DOHH2 (cell line): ENCODE measurements at regions not wholly inside any gene's neighbourhood (a gene's known extent, or its start where the extent isn't known, plus 50 kb on each side); places are given as distances from the start of the nearest gene placed in this dataset.

Experiments used
- H3F3A ChIP-seq: fragments of 200-600 bp; sonication (generic), shearing (Covaris generic); 2 replicates; pipeline ENCODE4 v1.6.0; 2016; ENCODE audit warnings: antibody characterized with exemption, mild to moderate bottlenecking; ENCODE audit not compliant: control insufficient read depth, insufficient read depth
- H3K27ac ChIP-seq: fragments of 200-600 bp; sonication (generic); 2 replicates; pipeline ENCODE4 v1.5.1; 2014; ENCODE audit warnings: low read depth, mild to moderate bottlenecking, low read length, moderate library complexity
- H3K27me3 ChIP-seq: fragments of 200-600 bp; sonication (generic); 2 replicates; pipeline ENCODE4 v1.6.1; 2014; ENCODE audit warnings: mild to moderate bottlenecking, low read length, mixed read lengths; ENCODE audit not compliant: control insufficient read depth
- H3K36me3 ChIP-seq: fragments of 200-600 bp; sonication (generic); 2 replicates; pipeline ENCODE4 v1.6.1; 2014; ENCODE audit warnings: mild to moderate bottlenecking, low read length, moderate library complexity, mixed read lengths; ENCODE audit not compliant: control insufficient read depth
- H3K4me1 ChIP-seq: fragments of 200-600 bp; sonication (generic); 2 replicates; pipeline ENCODE4 v1.6.1; 2014; ENCODE audit warnings: mild to moderate bottlenecking, low read length, mixed read lengths; ENCODE audit not compliant: control insufficient read depth
- H3K4me2 ChIP-seq: fragments of 200-600 bp; sonication (generic); 2 replicates; pipeline ENCODE4 v1.6.0; 2014; ENCODE audit warnings: mild to moderate bottlenecking, low read length, moderate library complexity
- H3K4me3 ChIP-seq: fragments of 200-600 bp; sonication (generic); 2 replicates; pipeline ENCODE4 v1.5.1; 2014; ENCODE audit warnings: mild to moderate bottlenecking, low read length, mixed read lengths
- H3K79me2 ChIP-seq: fragments of 200-600 bp; sonication (generic); 2 replicates; pipeline ENCODE4 v1.6.1; 2014; ENCODE audit warnings: mild to moderate bottlenecking, low read length, mixed read lengths; ENCODE audit not compliant: control insufficient read depth
- H3K9me2 ChIP-seq: fragments of 200-600 bp; sonication (generic); replicated peaks from 2 replicates; pipeline ENCODE4 v1.6.1; 2014; ENCODE audit warnings: mild to moderate bottlenecking, low read length, mixed read lengths; ENCODE audit not compliant: control insufficient read depth
- H3K9me3 ChIP-seq: fragments of 200-600 bp; sonication (generic); 2 replicates; pipeline ENCODE4 v1.6.1; 2014; ENCODE audit warnings: antibody characterized with exemption, low read length, mixed read lengths; ENCODE audit not compliant: control insufficient read depth, insufficient read depth
- H4K20me1 ChIP-seq: fragments of 200-600 bp; sonication (generic); 2 replicates; pipeline ENCODE4 v1.6.0; 2014; ENCODE audit warnings: low read depth, mild to moderate bottlenecking, antibody characterized with exemption, low read length, moderate library complexity; ENCODE audit not compliant: control insufficient read depth, insufficient read depth
- CTCF ChIP-seq: fragments of 200-600 bp; sonication (generic); IDR thresholded peaks from one replicate; pipeline ENCODE4 v1.5.1; 2014; ENCODE audit warnings: antibody characterized with exemption, mild to moderate bottlenecking, low read depth, low read length; ENCODE audit not compliant: poor library complexity, severe bottlenecking
- EZH2phosphoT487 ChIP-seq: fragments of 200-600 bp; sonication (generic); IDR thresholded peaks from 2 replicates; pipeline ENCODE4 v1.6.1; 2017; ENCODE audit warnings: borderline replicate concordance, mild to moderate bottlenecking, antibody characterized with exemption, low read length, moderate library complexity, mixed read lengths

GRCh38 chr1:57951390-57951789 lies 527.5 kb upstream of the DAB1 start:
- H3K36me3 ChIP-seq: no peaks in the 10 kb centered on the region
- no peaks in the 10 kb centered on the region for H3K9me2 ChIP-seq
- no peak overlapping the region for H3K4me2 ChIP-seq
- H3K4me3 ChIP-seq: no peak overlapping the region
- H3K79me2 ChIP-seq: no peaks in the 10 kb centered on the region
- H3K27ac ChIP-seq: no peak overlapping the region
- no peaks in the 10 kb centered on the region for H3K4me1 ChIP-seq
- TF ChIP-seq CTCF (no peak), EZH2phosphoT487 (no peak)
- H4K20me1 ChIP-seq: no peaks in the 10 kb centered on the region
- no peaks in the 10 kb centered on the region for H3K9me3 ChIP-seq
- H3K27me3 ChIP-seq: no peaks in the 10 kb centered on the region
- no peaks in the 10 kb centered on the region for H3F3A ChIP-seq

- Histone ChIP-seq H3K9me3 (no peaks in the 10 kb centered on the region), H4K20me1 (no peaks in the 10 kb centered on the region), H3K79me2 (no peaks in the 10 kb centered on the region), H3K9me2 (no peaks in the 10 kb centered on the region), H3K4me3 (no peak overlapping the region), H3K27ac (no peak overlapping the region), H3K27me3 (no peaks in the 10 kb centered on the region), H3K4me2 (no peak overlapping the region), H3K36me3 (no peaks in the 10 kb centered on the region), H3K4me1 (no peaks in the 10 kb centered on the region), H3F3A (no peaks in the 10 kb centered on the region)
- TF ChIP-seq EZH2phosphoT487 (no peak), CTCF (no peak)
Measured at GRCh38 chr1:57949168-57949567, 525.3 kb upstream of the DAB1 start.

GRCh38 chr1:57947471-57947870 lies 523.6 kb upstream of the DAB1 start:
- Histone ChIP-seq H3K27ac (no peak overlapping the region), H3K27me3 (no peaks in the 10 kb centered on the region), H3K4me1 (no peaks in the 10 kb centered on the region), H3K36me3 (no peaks in the 10 kb centered on the region), H3K9me3 (no peaks in the 10 kb centered on the region), H3K4me3 (no peak overlapping the region), H4K20me1 (no peaks in the 10 kb centered on the region), H3K4me2 (no peak overlapping the region), H3K9me2 (no peaks in the 10 kb centered on the region), H3F3A (no peaks in the 10 kb centered on the region), H3K79me2 (no peaks in the 10 kb centered on the region)
- TF ChIP-seq CTCF (no peak), EZH2phosphoT487 (no peak)

- Histone ChIP-seq H3K4me2 (no peak overlapping the region), H4K20me1 (no peaks in the 10 kb centered on the region), H3K4me3 (no peak overlapping the region), H3K79me2 (no peaks in the 10 kb centered on the region), H3K9me3 (no peaks in the 10 kb centered on the region), H3K27ac (no peak overlapping the region), H3K27me3 (no peaks in the 10 kb centered on the region), H3K36me3 (no peaks in the 10 kb centered on the region), H3K9me2 (no peaks in the 10 kb centered on the region), H3K4me1 (no peaks in the 10 kb centered on the region), H3F3A (no peaks in the 10 kb centered on the region)
- TF ChIP-seq EZH2phosphoT487: no peak
- TF ChIP-seq CTCF: no peak
Measured at GRCh38 chr1:57945045-57945444, 521.2 kb upstream of the DAB1 start.
